EH (cell line): ENCODE measurements at regions not wholly inside any gene's neighbourhood (a gene's known extent, or its start where the extent isn't known, plus 50 kb on each side); places are given as distances from the start of the nearest gene placed in this dataset.
A peak's percentile ranks its signal among the peaks of the same experiment; 100 is the strongest.
"Not testable (repeated sequence)": the region's sequence is repeated elsewhere in the genome, so short reads cannot be mapped to it uniquely, and the experiment has no call there.

Experiments used
- DNase-seq: peaks from one replicate; pipeline ENCODE4 v3.0.0-alpha.2; 2015; ENCODE audit warnings: low read depth

- DNase-seq: no peak
Measured at GRCh38 chr12:127459687-127460086, 807.3 kb upstream of the TMEM132C start.

- no peak for DNase-seq
Measured at GRCh38 chr12:127463237-127463636, 803.7 kb upstream of the TMEM132C start.

- no peak for DNase-seq
Measured at GRCh38 chr12:127469331-127469730, 797.6 kb upstream of the TMEM132C start.

- no peak for DNase-seq
Measured at GRCh38 chr12:127473766-127474165, 793.2 kb upstream of the TMEM132C start.

- peak; percentile 65 for DNase-seq
Measured at GRCh38 chr12:127479256-127479655, 787.7 kb upstream of the TMEM132C start.

GRCh38 chr12:127480775-127481314 lies 786.1 kb upstream of the TMEM132C start:
- no peak for DNase-seq

GRCh38 chr12:127482950-127483349 lies 784.0 kb upstream of the TMEM132C start:
- no peak for DNase-seq

GRCh38 chr12:127485528-127485927 lies 781.4 kb upstream of the TMEM132C start:
- DNase-seq: peak; percentile 96

GRCh38 chr12:127487031-127487430 lies 779.9 kb upstream of the TMEM132C start:
- peak; percentile 58 for DNase-seq

- no peak for DNase-seq
Measured at GRCh38 chr12:127489061-127489460, 777.9 kb upstream of the TMEM132C start.

GRCh38 chr12:127494961-127495915 lies 771.7 kb upstream of the TMEM132C start:
- no peak for DNase-seq

- no peak for DNase-seq
Measured at GRCh38 chr12:127496255-127496654, 770.7 kb upstream of the TMEM132C start.

GRCh38 chr12:127500512-127501035 lies 766.4 kb upstream of the TMEM132C start:
- DNase-seq: no peak

- DNase-seq: no peak
Measured at GRCh38 chr12:127501916-127502315, 765.1 kb upstream of the TMEM132C start.

GRCh38 chr12:127503246-127503645 lies 763.7 kb upstream of the TMEM132C start:
- DNase-seq: no peak

GRCh38 chr12:127503996-127504395 lies 763.0 kb upstream of the TMEM132C start:
- not testable (repeated sequence) for DNase-seq

GRCh38 chr12:127504874-127505273 lies 762.1 kb upstream of the TMEM132C start:
- DNase-seq: no peak

GRCh38 chr12:127507341-127507740 lies 759.6 kb upstream of the TMEM132C start:
- no peak for DNase-seq

GRCh38 chr12:127509066-127509778 lies 757.7 kb upstream of the TMEM132C start:
- DNase-seq: peak; percentile 96

- peak; percentile 81 for DNase-seq
Measured at GRCh38 chr12:127515941-127516340, 751.0 kb upstream of the TMEM132C start.

- DNase-seq: peak; percentile 47
Measured at GRCh38 chr12:127516467-127516866, 750.5 kb upstream of the TMEM132C start.

- no peak for DNase-seq
Measured at GRCh38 chr12:127519779-127520178, 747.2 kb upstream of the TMEM132C start.

GRCh38 chr12:127526925-127527324 lies 740.0 kb upstream of the TMEM132C start:
- DNase-seq: no peak
